ENCODE measurements at regions not wholly inside any gene's neighbourhood (a gene's known extent, or its start where the extent isn't known, plus 50 kb on each side); places are given as distances from the start of the nearest gene placed in this dataset.

- no TSS peak for BruUV-seq (replicated peaks)
- no peak for DNase-seq (ENCODE audit: extremely low read depth in 1 of 4, low spot score in 3 of 4)
- TF ChIP-seq NR3C1 (CRISPR knock-in tag; IDR thresholded peaks at IDR 0.05), result no peak
- no peak for TF ChIP-seq NEUROD1 (IDR thresholded peaks at IDR 0.05; ENCODE audit: borderline replicate concordance, low read depth, low read length, partially characterized antibody)
- TF ChIP-seq ZSCAN29 (IDR thresholded peaks at IDR 0.05), result no peak
- no peak for TF ChIP-seq DIDO1 (tag; IDR thresholded peaks at IDR 0.05; ENCODE audit: low read depth)
- TF ChIP-seq ZNF518B (CRISPR knock-in tag; IDR thresholded peaks at IDR 0.05), result no peak
- TF ChIP-seq ZNF75A (CRISPR knock-in tag; IDR thresholded peaks at IDR 0.05), result no peak
- no peak for TF ChIP-seq LCOR (CRISPR knock-in tag; IDR thresholded peaks at IDR 0.05)
- TF ChIP-seq ZNF764 (CRISPR knock-in tag; IDR thresholded peaks at IDR 0.05; ENCODE audit: low read depth), result no peak
- no peak for TF ChIP-seq CBFA2T3 (IDR thresholded peaks at IDR 0.05)
- no peak for TF ChIP-seq KLF13 (tag; IDR thresholded peaks at IDR 0.05; ENCODE audit: borderline replicate concordance, low read depth)
- no peak for TF ChIP-seq HMGXB4 (CRISPR knock-in tag; IDR thresholded peaks at IDR 0.05)
- TF ChIP-seq TSHZ1 (CRISPR knock-in tag; IDR thresholded peaks at IDR 0.05), result no peak
- no peak for TF ChIP-seq SMC3 (conservative IDR thresholded peaks at IDR 0.05; ENCODE audit: insufficient read depth, low read depth, low read length)
These were observed 180.4 kb downstream of the KIF26A start for GRCh38 chr14:104318558-104319490.

More at GRCh38 chr14:104318558-104319490, 180.4 kb downstream of the KIF26A start:
- Histone ChIP-seq H3K4me2 (ENCODE audit: insufficient read depth, low read length) (no peak overlapping the region), H2AFZ (ENCODE audit: low read depth, low read length) (no peak overlapping the region), H3K4me1 (replicated peaks in 1 of 2; ENCODE audit: control insufficient read depth in 2 of 2, insufficient read depth in 2 of 2, low read length in 2 of 2) (no peaks in the 10 kb centered on the region), H3K36me3 (ENCODE audit: control insufficient read depth, insufficient read depth, low read length) (no peaks in the 10 kb centered on the region), H3K27me3 (ENCODE audit: control insufficient read depth in 2 of 2, insufficient read depth in 2 of 2, low read length in 2 of 2) (peaks cover 0 to 8% of the 10 kb centered on the region in 2 experiments; a peak in 1 of 5 replicates), H3K27ac (ENCODE audit: extremely low read depth, low read depth, low read length) (no peak overlapping the region), H4K20me1 (replicated peaks; ENCODE audit: control insufficient read depth, insufficient read depth, low read length) (no peaks in the 10 kb centered on the region), H3K9me3 (replicated peaks; ENCODE audit: control insufficient read depth, insufficient read depth, low read depth, low read length) (no peaks in the 10 kb centered on the region), H3K9ac (ENCODE audit: insufficient read depth in 1 of 2, low read depth in 2 of 2, low read length in 2 of 2) (no peak overlapping the region), H3K4me3 (no peak overlapping the region), H3K9me1 (ENCODE audit: control insufficient read depth, insufficient read depth, low read length) (no peaks in the 10 kb centered on the region), H3K79me2 (ENCODE audit: control insufficient read depth, insufficient read depth, low read length) (no peaks in the 10 kb centered on the region)
- ChIA-PET CTCF (ENCODE audit: low intra/inter-chr PET ratio) (no interaction called here), POLR2A (no interaction called here)
- FAIRE-seq (no peak), ATAC-seq (no peak; the same call in 2 of the 3 replicates)
- intact Hi-C loops (cut with micrococcal nuclease) (no loop called here), in situ Hi-C loops (cut with MboI) (no loop called here)
- 0% methylated on average over 7 of the region's 25 CpGs for WGBS (ENCODE audit: insufficient coverage, low coverage, missing lambda C conversion rate)

All from K562 (cell line).